GM12878 (cell line): ENCODE measurements at regions not wholly inside any gene's neighbourhood (a gene's known extent, or its start where the extent isn't known, plus 50 kb on each side); places are given as distances from the start of the nearest gene placed in this dataset.

Source experiments
- BMI1 ChIP-seq: fragments of 450-650 bp; IDR thresholded peaks from 2 replicates; pipeline ENCODE4 v1.6.1; 2016; ENCODE audit warnings: mild to moderate bottlenecking, moderate library complexity, borderline replicate concordance
- CBFB ChIP-seq: IDR thresholded peaks from 2 replicates; pipeline ENCODE4 v1.6.1; 2016; ENCODE audit warnings: antibody characterized with exemption, low read depth
- ETV6 ChIP-seq, 2 experiments: fragments of 450-650 bp in 1 of 2; IDR thresholded peaks in 1 of 2; conservative IDR thresholded peaks in 1 of 2; 2 replicates each; pipeline ENCODE4 v1.6.1; 2014; ENCODE audit warnings: antibody characterized with exemption in 1 of 2, borderline replicate concordance in 1 of 2, low read depth in 1 of 2, mild to moderate bottlenecking in 1 of 2, moderate library complexity in 1 of 2
- POLR2A ChIP-seq: IDR thresholded peaks from 2 replicates; pipeline ENCODE4 v1.6.1; 2011; ENCODE audit warnings: low read depth, mild to moderate bottlenecking, low read length
- REST ChIP-seq: IDR thresholded peaks from 2 replicates; pipeline ENCODE4 v1.6.1; 2012; ENCODE audit warnings: mild to moderate bottlenecking, low read depth, low read length

- TF ChIP-seq ETV6 (conservative IDR thresholded peaks at IDR 0.05 in 1 of 2, IDR thresholded peaks at IDR 0.05 in 1 of 2; ENCODE audit: borderline replicate concordance in 1 of 2, low read depth in 1 of 2) (no peak), POLR2A (no peak), REST (no peak), BMI1 (no peak), CBFB (no peak)
These were observed 77.1 kb upstream of the UNC5B start for GRCh38 chr10:71135236-71135635.
